HepG2 (cell line): ENCODE measurements at regions not wholly inside any gene's neighbourhood (a gene's known extent, or its start where the extent isn't known, plus 50 kb on each side); places are given as distances from the start of the nearest gene placed in this dataset.

Experiments used
- GRHL1 ChIP-seq: sonication (generic); formaldehyde crosslinking; conservative IDR thresholded peaks from 2 replicates; pipeline ENCODE4 v1.8.0; 2022; ENCODE audit warnings: missing genetic modification reagents
- PAXIP1 ChIP-seq: sonication (generic); formaldehyde crosslinking; conservative IDR thresholded peaks from 2 replicates; pipeline ENCODE4 v1.4.0; 2020; ENCODE audit warnings: mild to moderate bottlenecking, missing genetic modification reagents, moderate library complexity
- TBX2 ChIP-seq: sonication (generic); formaldehyde crosslinking; IDR thresholded peaks from 2 replicates; pipeline ENCODE4 v1.5.0; 2020; ENCODE audit warnings: missing genetic modification reagents, mild to moderate bottlenecking, borderline replicate concordance
- ZBTB20 ChIP-seq: sonication (generic); formaldehyde crosslinking; IDR thresholded peaks from 2 replicates; pipeline ENCODE4 v1.8.1; 2023; ENCODE audit warnings: missing genetic modification reagents, low read depth, mild to moderate bottlenecking, borderline replicate concordance
- ZFP91 ChIP-seq: sonication (generic); formaldehyde crosslinking; IDR thresholded peaks from 2 replicates; pipeline ENCODE4 v1.9.0; 2022; ENCODE audit warnings: missing genetic modification reagents, mild to moderate bottlenecking, borderline replicate concordance
- ZNF282 ChIP-seq: fragments of 450-650 bp; IDR thresholded peaks from 2 replicates; pipeline ENCODE4 v1.6.1; 2018; ENCODE audit not compliant: partially characterized antibody
- ZNF33A ChIP-seq: sonication (generic); formaldehyde crosslinking; IDR thresholded peaks from 2 replicates; pipeline ENCODE4 v1.5.1; 2020; ENCODE audit warnings: missing genetic modification reagents, mild to moderate bottlenecking, moderate library complexity, borderline replicate concordance
- ZNF678 ChIP-seq: sonication (generic); formaldehyde crosslinking; IDR thresholded peaks from 2 replicates; pipeline ENCODE4 v1.4.0; 2020; ENCODE audit warnings: mild to moderate bottlenecking, missing genetic modification reagents
- ZNF772 ChIP-seq: sonication (generic); formaldehyde crosslinking; IDR thresholded peaks from 2 replicates; pipeline ENCODE4 v1.5.0; 2020; ENCODE audit warnings: mild to moderate bottlenecking, missing genetic modification reagents
- TF ChIP-seq, protein P1 (sequence below): sonication (generic); formaldehyde crosslinking; IDR thresholded peaks from 2 replicates; pipeline ENCODE4 v1.5.0; 2020; ENCODE audit warnings: mild to moderate bottlenecking, missing genetic modification reagents
- TF ChIP-seq, protein P2 (sequence below): sonication (generic); formaldehyde crosslinking; IDR thresholded peaks from 2 replicates; pipeline ENCODE4 v1.4.0; 2020; ENCODE audit warnings: missing genetic modification reagents

DNA sequence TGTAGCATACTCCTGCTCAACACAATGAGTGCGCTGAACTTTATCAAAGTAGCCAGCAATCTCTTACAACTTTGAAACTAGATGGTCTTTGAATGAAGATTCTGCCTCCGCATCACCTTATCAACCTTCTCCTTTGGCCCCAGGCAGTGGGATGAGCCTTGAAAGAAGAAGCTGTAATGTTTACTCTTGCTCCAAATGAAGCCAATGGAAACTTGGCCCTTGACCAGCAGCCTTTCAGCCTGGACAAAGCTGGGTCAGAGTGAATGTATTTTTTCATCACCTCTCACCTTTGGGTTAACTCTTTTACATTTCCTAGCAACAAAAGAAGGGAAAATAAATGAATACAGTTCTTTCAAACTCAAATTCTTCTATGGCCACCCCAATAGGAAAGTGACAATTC is 359.1 kb downstream of the KCNA4 start (continued):
- TF ChIP-seq ZNF678 (CRISPR knock-in tag) (no peak), ZNF33A (no peak), GRHL1 (CRISPR knock-in tag) (no peak), TBX2 (CRISPR knock-in tag) (no peak), ZFP91 (CRISPR knock-in tag) (no peak), ZNF772 (CRISPR knock-in tag) (no peak), ZBTB20 (CRISPR knock-in tag) (no peak), PAXIP1 (CRISPR knock-in tag) (no peak), ZNF282 (no peak)
- TF ChIP-seq, protein P1, sequence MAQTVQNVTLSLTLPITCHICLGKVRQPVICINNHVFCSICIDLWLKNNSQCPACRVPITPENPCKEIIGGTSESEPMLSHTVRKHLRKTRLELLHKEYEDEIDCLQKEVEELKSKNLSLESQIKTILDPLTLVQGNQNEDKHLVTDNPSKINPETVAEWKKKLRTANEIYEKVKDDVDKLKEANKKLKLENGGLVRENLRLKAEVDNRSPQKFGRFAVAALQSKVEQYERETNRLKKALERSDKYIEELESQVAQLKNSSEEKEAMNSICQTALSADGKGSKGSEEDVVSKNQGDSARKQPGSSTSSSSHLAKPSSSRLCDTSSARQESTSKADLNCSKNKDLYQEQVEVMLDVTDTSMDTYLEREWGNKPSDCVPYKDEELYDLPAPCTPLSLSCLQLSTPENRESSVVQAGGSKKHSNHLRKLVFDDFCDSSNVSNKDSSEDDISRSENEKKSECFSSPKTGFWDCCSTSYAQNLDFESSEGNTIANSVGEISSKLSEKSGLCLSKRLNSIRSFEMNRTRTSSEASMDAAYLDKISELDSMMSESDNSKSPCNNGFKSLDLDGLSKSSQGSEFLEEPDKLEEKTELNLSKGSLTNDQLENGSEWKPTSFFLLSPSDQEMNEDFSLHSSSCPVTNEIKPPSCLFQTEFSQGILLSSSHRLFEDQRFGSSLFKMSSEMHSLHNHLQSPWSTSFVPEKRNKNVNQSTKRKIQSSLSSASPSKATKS (CRISPR knock-in tag) = no peak
- TF ChIP-seq, protein P2, sequence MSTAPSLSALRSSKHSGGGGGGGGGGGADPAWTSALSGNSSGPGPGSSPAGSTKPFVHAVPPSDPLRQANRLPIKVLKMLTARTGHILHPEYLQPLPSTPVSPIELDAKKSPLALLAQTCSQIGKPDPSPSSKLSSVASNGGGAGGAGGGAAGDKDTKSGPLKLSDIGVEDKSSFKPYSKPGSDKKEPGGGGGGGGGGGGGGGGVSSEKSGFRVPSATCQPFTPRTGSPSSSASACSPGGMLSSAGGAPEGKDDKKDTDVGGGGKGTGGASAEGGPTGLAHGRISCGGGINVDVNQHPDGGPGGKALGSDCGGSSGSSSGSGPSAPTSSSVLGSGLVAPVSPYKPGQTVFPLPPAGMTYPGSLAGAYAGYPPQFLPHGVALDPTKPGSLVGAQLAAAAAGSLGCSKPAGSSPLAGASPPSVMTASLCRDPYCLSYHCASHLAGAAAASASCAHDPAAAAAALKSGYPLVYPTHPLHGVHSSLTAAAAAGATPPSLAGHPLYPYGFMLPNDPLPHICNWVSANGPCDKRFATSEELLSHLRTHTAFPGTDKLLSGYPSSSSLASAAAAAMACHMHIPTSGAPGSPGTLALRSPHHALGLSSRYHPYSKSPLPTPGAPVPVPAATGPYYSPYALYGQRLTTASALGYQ (CRISPR knock-in tag) = no peak
